ENCODE measurements at regions not wholly inside any gene's neighbourhood (a gene's known extent, or its start where the extent isn't known, plus 50 kb on each side); places are given as distances from the start of the nearest gene placed in this dataset.

DNA sequence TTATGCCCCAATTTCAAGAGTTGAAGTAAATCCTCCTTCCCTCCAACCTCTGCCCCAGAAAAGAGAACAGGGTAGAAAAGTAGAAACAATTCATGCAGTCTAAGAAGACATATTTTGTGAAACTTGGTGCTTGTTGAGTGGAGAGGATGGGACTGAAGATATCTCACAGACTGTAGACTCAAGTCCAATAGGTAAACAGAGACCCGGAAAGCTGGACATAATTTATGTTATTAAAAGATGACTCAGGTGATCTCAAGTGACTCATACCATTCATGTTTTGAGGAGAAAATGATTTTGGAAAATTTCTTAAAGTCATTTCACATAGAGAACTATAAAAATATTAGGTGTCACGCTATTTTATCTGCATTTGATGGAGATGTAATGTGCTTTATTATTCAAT lies 203.1 kb upstream of the SOX9 start (continued):
- TF ChIP-seq, protein P1, sequence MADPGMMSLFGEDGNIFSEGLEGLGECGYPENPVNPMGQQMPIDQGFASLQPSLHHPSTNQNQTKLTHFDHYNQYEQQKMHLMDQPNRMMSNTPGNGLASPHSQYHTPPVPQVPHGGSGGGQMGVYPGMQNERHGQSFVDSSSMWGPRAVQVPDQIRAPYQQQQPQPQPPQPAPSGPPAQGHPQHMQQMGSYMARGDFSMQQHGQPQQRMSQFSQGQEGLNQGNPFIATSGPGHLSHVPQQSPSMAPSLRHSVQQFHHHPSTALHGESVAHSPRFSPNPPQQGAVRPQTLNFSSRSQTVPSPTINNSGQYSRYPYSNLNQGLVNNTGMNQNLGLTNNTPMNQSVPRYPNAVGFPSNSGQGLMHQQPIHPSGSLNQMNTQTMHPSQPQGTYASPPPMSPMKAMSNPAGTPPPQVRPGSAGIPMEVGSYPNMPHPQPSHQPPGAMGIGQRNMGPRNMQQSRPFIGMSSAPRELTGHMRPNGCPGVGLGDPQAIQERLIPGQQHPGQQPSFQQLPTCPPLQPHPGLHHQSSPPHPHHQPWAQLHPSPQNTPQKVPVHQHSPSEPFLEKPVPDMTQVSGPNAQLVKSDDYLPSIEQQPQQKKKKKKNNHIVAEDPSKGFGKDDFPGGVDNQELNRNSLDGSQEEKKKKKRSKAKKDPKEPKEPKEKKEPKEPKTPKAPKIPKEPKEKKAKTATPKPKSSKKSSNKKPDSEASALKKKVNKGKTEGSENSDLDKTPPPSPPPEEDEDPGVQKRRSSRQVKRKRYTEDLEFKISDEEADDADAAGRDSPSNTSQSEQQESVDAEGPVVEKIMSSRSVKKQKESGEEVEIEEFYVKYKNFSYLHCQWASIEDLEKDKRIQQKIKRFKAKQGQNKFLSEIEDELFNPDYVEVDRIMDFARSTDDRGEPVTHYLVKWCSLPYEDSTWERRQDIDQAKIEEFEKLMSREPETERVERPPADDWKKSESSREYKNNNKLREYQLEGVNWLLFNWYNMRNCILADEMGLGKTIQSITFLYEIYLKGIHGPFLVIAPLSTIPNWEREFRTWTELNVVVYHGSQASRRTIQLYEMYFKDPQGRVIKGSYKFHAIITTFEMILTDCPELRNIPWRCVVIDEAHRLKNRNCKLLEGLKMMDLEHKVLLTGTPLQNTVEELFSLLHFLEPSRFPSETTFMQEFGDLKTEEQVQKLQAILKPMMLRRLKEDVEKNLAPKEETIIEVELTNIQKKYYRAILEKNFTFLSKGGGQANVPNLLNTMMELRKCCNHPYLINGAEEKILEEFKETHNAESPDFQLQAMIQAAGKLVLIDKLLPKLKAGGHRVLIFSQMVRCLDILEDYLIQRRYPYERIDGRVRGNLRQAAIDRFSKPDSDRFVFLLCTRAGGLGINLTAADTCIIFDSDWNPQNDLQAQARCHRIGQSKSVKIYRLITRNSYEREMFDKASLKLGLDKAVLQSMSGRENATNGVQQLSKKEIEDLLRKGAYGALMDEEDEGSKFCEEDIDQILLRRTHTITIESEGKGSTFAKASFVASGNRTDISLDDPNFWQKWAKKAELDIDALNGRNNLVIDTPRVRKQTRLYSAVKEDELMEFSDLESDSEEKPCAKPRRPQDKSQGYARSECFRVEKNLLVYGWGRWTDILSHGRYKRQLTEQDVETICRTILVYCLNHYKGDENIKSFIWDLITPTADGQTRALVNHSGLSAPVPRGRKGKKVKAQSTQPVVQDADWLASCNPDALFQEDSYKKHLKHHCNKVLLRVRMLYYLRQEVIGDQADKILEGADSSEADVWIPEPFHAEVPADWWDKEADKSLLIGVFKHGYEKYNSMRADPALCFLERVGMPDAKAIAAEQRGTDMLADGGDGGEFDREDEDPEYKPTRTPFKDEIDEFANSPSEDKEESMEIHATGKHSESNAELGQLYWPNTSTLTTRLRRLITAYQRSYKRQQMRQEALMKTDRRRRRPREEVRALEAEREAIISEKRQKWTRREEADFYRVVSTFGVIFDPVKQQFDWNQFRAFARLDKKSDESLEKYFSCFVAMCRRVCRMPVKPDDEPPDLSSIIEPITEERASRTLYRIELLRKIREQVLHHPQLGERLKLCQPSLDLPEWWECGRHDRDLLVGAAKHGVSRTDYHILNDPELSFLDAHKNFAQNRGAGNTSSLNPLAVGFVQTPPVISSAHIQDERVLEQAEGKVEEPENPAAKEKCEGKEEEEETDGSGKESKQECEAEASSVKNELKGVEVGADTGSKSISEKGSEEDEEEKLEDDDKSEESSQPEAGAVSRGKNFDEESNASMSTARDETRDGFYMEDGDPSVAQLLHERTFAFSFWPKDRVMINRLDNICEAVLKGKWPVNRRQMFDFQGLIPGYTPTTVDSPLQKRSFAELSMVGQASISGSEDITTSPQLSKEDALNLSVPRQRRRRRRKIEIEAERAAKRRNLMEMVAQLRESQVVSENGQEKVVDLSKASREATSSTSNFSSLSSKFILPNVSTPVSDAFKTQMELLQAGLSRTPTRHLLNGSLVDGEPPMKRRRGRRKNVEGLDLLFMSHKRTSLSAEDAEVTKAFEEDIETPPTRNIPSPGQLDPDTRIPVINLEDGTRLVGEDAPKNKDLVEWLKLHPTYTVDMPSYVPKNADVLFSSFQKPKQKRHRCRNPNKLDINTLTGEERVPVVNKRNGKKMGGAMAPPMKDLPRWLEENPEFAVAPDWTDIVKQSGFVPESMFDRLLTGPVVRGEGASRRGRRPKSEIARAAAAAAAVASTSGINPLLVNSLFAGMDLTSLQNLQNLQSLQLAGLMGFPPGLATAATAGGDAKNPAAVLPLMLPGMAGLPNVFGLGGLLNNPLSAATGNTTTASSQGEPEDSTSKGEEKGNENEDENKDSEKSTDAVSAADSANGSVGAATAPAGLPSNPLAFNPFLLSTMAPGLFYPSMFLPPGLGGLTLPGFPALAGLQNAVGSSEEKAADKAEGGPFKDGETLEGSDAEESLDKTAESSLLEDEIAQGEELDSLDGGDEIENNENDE (IDR thresholded peaks at IDR 0.05; ENCODE audit: insufficient replicate concordance, low read length): no peak
- TF ChIP-seq PHF8 (conservative IDR thresholded peaks at IDR 0.05; ENCODE audit: low read depth, low read length) (no peak), SUZ12 (IDR thresholded peaks at IDR 0.05; ENCODE audit: low read length) (no peak), CHD1 (IDR thresholded peaks at IDR 0.05; ENCODE audit: low read depth, low read length) (no peak), SRF (IDR thresholded peaks at IDR 0.05; ENCODE audit: low read depth, low read length) (no peak)
